ENCODE measurements at regions not wholly inside any gene's neighbourhood (a gene's known extent, or its start where the extent isn't known, plus 50 kb on each side); places are given as distances from the start of the nearest gene placed in this dataset.

- no peak overlapping the region for H3K9ac ChIP-seq (ENCODE audit: low read length)
- TF ChIP-seq ELF1 (IDR thresholded peaks at IDR 0.05; ENCODE audit: borderline replicate concordance, low read depth) = no peak
- no peak for TF ChIP-seq ZBTB33 (IDR thresholded peaks at IDR 0.05; ENCODE audit: extremely low read depth, insufficient replicate concordance, low read length)
- TF ChIP-seq CEBPB (IDR thresholded peaks at IDR 0.05; ENCODE audit: low read depth) = no peak
- TF ChIP-seq SP1 (IDR thresholded peaks at IDR 0.05; ENCODE audit: low read depth) = no peak
- no peak for TF ChIP-seq ZFX (IDR thresholded peaks at IDR 0.05)
- no peak for TF ChIP-seq YY1 (IDR thresholded peaks at IDR 0.05; ENCODE audit: extremely low read depth, insufficient replicate concordance, low read depth, low read length)
- TF ChIP-seq FOSL1 (IDR thresholded peaks at IDR 0.05; ENCODE audit: low read depth) = no peak
- TF ChIP-seq SRF (IDR thresholded peaks at IDR 0.05; ENCODE audit: low read depth) = no peak
- CTCF ChIA-PET = no interaction called here
- no peak for DNase-seq (ENCODE audit: low read depth, low spot score)
- no peaks in the 10 kb centered on the region for H3K4me1 ChIP-seq (ENCODE audit: control insufficient read depth in 1 of 2, insufficient read depth in 2 of 2, low read length in 2 of 2)
- RAD21 ChIA-PET (ENCODE audit: low non-redundant PET in 1 of 2, low total read pairs in 2 of 2, uncharacterized antibody in 2 of 2, unreplicated experiment in 2 of 2) = no interaction called here
- no peak for ATAC-seq
- H3K4me2 ChIP-seq (ENCODE audit: low read length) = no peak overlapping the region
- H3K36me3 ChIP-seq (ENCODE audit: control insufficient read depth in 1 of 2, insufficient read depth in 2 of 2, low read length in 2 of 2) = no peaks in the 10 kb centered on the region
- H3K79me2 ChIP-seq (ENCODE audit: insufficient read depth, low read length) = no peaks in the 10 kb centered on the region
- no peaks in the 10 kb centered on the region; a peak in 1 of 4 replicates for H3K9me3 ChIP-seq (ENCODE audit: control insufficient read depth in 1 of 2, insufficient read depth in 1 of 2, low read depth in 1 of 2, low read length in 2 of 2)
- H3K9me2 ChIP-seq (ENCODE audit: insufficient read depth) = no peaks in the 10 kb centered on the region
- H3K27me3 ChIP-seq (ENCODE audit: insufficient read depth, low read length) = no peaks in the 10 kb centered on the region
- no peak overlapping the region for H3K27ac ChIP-seq (ENCODE audit: low read depth, low read length)
- POLR2A ChIA-PET = no interaction called here
- no TSS peak for BruUV-seq (replicated peaks)
- intact Hi-C loops (cut with micrococcal nuclease) = no loop called here
- H2AFZ ChIP-seq (ENCODE audit: low read depth, low read length, poor library complexity, severe bottlenecking) = no peak overlapping the region
- H4K20me1 ChIP-seq (ENCODE audit: insufficient read depth) = no peaks in the 10 kb centered on the region
- no peak overlapping the region for H3K4me3 ChIP-seq (replicated peaks in 1 of 2; ENCODE audit: low read depth in 1 of 2, low read length in 2 of 2)
Measured at GRCh38 chr5:153158608-153159007, 331.9 kb upstream of the GRIA1 start.

GRCh38 chr5:153159616-153160015 lies 330.9 kb upstream of the GRIA1 start:
- Histone ChIP-seq H3K9me2 (ENCODE audit: insufficient read depth) (no peaks in the 10 kb centered on the region), H3K9me3 (ENCODE audit: control insufficient read depth in 1 of 2, insufficient read depth in 1 of 2, low read depth in 1 of 2, low read length in 2 of 2) (no peaks in the 10 kb centered on the region; a peak in 1 of 4 replicates), H3K9ac (ENCODE audit: low read length) (no peak overlapping the region), H3K27me3 (ENCODE audit: insufficient read depth, low read length) (no peaks in the 10 kb centered on the region), H4K20me1 (ENCODE audit: insufficient read depth) (no peaks in the 10 kb centered on the region), H3K4me2 (ENCODE audit: low read length) (no peak overlapping the region), H3K79me2 (ENCODE audit: insufficient read depth, low read length) (no peaks in the 10 kb centered on the region), H3K36me3 (ENCODE audit: control insufficient read depth in 1 of 2, insufficient read depth in 2 of 2, low read length in 2 of 2) (no peaks in the 10 kb centered on the region), H2AFZ (ENCODE audit: low read depth, low read length, poor library complexity, severe bottlenecking) (no peak overlapping the region), H3K4me1 (ENCODE audit: control insufficient read depth in 1 of 2, insufficient read depth in 2 of 2, low read length in 2 of 2) (no peaks in the 10 kb centered on the region), H3K4me3 (replicated peaks in 1 of 2; ENCODE audit: low read depth in 1 of 2, low read length in 2 of 2) (no peak overlapping the region), H3K27ac (ENCODE audit: low read depth, low read length) (no peak overlapping the region)
- DNase-seq (ENCODE audit: low read depth, low spot score) = no peak
- RAD21 ChIA-PET (ENCODE audit: low non-redundant PET in 1 of 2, low total read pairs in 2 of 2, uncharacterized antibody in 2 of 2, unreplicated experiment in 2 of 2) = no interaction called here
- intact Hi-C loops (cut with micrococcal nuclease) = no loop called here
- no peak for ATAC-seq
- no TSS peak for BruUV-seq (replicated peaks)
- POLR2A ChIA-PET = no interaction called here
- no peak for TF ChIP-seq ZBTB33 (IDR thresholded peaks at IDR 0.05; ENCODE audit: extremely low read depth, insufficient replicate concordance, low read length)
- TF ChIP-seq CTCF (IDR thresholded peaks at IDR 0.05 in 2 of 3, conservative IDR thresholded peaks at IDR 0.05 in 1 of 3; ENCODE audit: borderline replicate concordance in 1 of 3, insufficient read depth in 1 of 3, low read depth in 2 of 3, low read length in 2 of 3) = no peak
- TF ChIP-seq CEBPB (IDR thresholded peaks at IDR 0.05; ENCODE audit: low read depth) = no peak
- no peak for TF ChIP-seq FOSL1 (IDR thresholded peaks at IDR 0.05; ENCODE audit: low read depth)
- CTCF ChIA-PET = no interaction called here
